Testis (tissue), 2 donors: ENCODE measurements at regions not wholly inside any gene's neighbourhood (a gene's known extent, or its start where the extent isn't known, plus 50 kb on each side); places are given as distances from the start of the nearest gene placed in this dataset.

Experiments used
- DNase-seq: peaks from one replicate; pipeline ENCODE4 v3.0.0-alpha.2; 2019
- H3K27ac ChIP-seq, 2 donors: fragments of 200-600 bp; sonication (generic); one replicate each; pipeline ENCODE4 v1.5.1; 2019
- H3K27me3 ChIP-seq: fragments of 200-600 bp; sonication (generic); one replicate; pipeline ENCODE4 v1.5.1; 2019
- H3K36me3 ChIP-seq: fragments of 200-600 bp; sonication (generic); one replicate; pipeline ENCODE4 v1.5.1; 2017; ENCODE audit warnings: low read depth; ENCODE audit errors: missing control alignments
- H3K4me1 ChIP-seq: fragments of 200-600 bp; sonication (generic); one replicate; pipeline ENCODE4 v1.5.1; 2019
- H3K4me3 ChIP-seq, 2 donors: fragments of 200-600 bp; sonication (generic); one replicate each; pipeline ENCODE4 v1.5.1; 2017 to 2019
- H3K9me3 ChIP-seq: fragments of 200-600 bp; sonication (generic); one replicate; pipeline ENCODE4 v1.5.1; 2017
- CTCF ChIP-seq, 3 experiments: fragments of 450-650 bp in 2 of 3; fragments of 200-600 bp in 1 of 3; sonication (generic) in 1 of 3; IDR thresholded peaks; one replicate each; pipeline ENCODE4 v1.5.1; 2016 to 2019; ENCODE audit warnings: antibody characterized with exemption in 3 of 3, mild to moderate bottlenecking in 2 of 3, moderate library complexity in 1 of 3
- POLR2A ChIP-seq: fragments of 450-650 bp; IDR thresholded peaks from one replicate; pipeline ENCODE4 v1.6.1; 2017; ENCODE audit warnings: antibody characterized with exemption, mild to moderate bottlenecking, moderate library complexity
- WGBS, 2 donors: methylation state at CpG; one replicate each; pipeline ENCODE4 v1.1.5; 2018; 5-methylcytosine and 5-hydroxymethylcytosine counted together
- intact Hi-C: fragments of 100-400 bp; cut with DNase I; formaldehyde crosslinking; loops from one replicate; pipeline ENCODE4 v1.15.1; 2023; ENCODE audit warnings: low total_unique reads

- intact Hi-C loops, result no loop called here
- peak; percentile 8 for DNase-seq
- 83 to 84% methylated on average over 10 of the region's 10 CpGs for WGBS, 2 donors
- Histone ChIP-seq H3K36me3 (no peaks in the 10 kb centered on the region), H3K27ac (no peak overlapping the region), H3K27me3 (no peaks in the 10 kb centered on the region), H3K4me1 (peaks cover 3% of the 10 kb centered on the region), H3K4me3 (no peak overlapping the region), H3K9me3 (no peaks in the 10 kb centered on the region)
- no peak for TF ChIP-seq CTCF (IDR thresholded peaks at IDR 0.05)
- TF ChIP-seq POLR2A, result no peak
Observed at GRCh38 chr9:126154182-126154827, 172.3 kb upstream of the MVB12B start.

GRCh38 chr9:126154869-126155268, 171.8 kb upstream of the MVB12B start:
- Histone ChIP-seq H3K36me3 (no peaks in the 10 kb centered on the region), H3K9me3 (no peaks in the 10 kb centered on the region), H3K27me3 (no peaks in the 10 kb centered on the region), H3K4me3 (no peak overlapping the region), H3K27ac (no peak overlapping the region), H3K4me1 (peaks cover 3% of the 10 kb centered on the region)
- 87 to 91% methylated on average over 5 of the region's 5 CpGs for WGBS, 2 donors
- no peak for TF ChIP-seq CTCF (IDR thresholded peaks at IDR 0.05)
- intact Hi-C loops, result no loop called here
- peak; percentile 1 for DNase-seq

GRCh38 chr9:126155756-126156664, 170.6 kb upstream of the MVB12B start:
- 89 to 91% methylated on average over 13 to 19 of the region's 19 CpGs for WGBS, 2 donors
- DNase-seq, result peak; percentile 12
- Histone ChIP-seq H3K9me3 (no peaks in the 10 kb centered on the region), H3K4me1 (peaks cover 3% of the 10 kb centered on the region), H3K4me3 (no peak overlapping the region), H3K27me3 (no peaks in the 10 kb centered on the region), H3K36me3 (no peaks in the 10 kb centered on the region), H3K27ac (no peak overlapping the region)
- no peak for TF ChIP-seq CTCF (IDR thresholded peaks at IDR 0.05)
- TF ChIP-seq POLR2A, result no peak
- intact Hi-C loops, result no loop called here

- H3K27me3 ChIP-seq, result no peaks in the 10 kb centered on the region
- TF ChIP-seq CTCF (IDR thresholded peaks at IDR 0.05) (no peak), POLR2A (no peak)
- no peak overlapping the region for H3K4me3 ChIP-seq
- H3K4me1 ChIP-seq, result peaks cover 3% of the 10 kb centered on the region
- no peaks in the 10 kb centered on the region for H3K9me3 ChIP-seq
- WGBS, 2 donors, result 70 to 76% methylated on average over 12 of the region's 12 CpGs
- H3K36me3 ChIP-seq, result no peaks in the 10 kb centered on the region
- DNase-seq, result no peak
- intact Hi-C loops, result no loop called here
- no peak overlapping the region for H3K27ac ChIP-seq
Observed at GRCh38 chr9:126156898-126157297, 169.7 kb upstream of the MVB12B start.
